ENCODE measurements at regions not wholly inside any gene's neighbourhood (a gene's known extent, or its start where the extent isn't known, plus 50 kb on each side); places are given as distances from the start of the nearest gene placed in this dataset.

GRCh38 chr15:66941791-66942190, 123.6 kb upstream of the SMAD3 start:
- TF ChIP-seq CTCF (optimal IDR thresholded peaks at IDR 0.05 in 1 of 3, IDR thresholded peaks at IDR 0.05 in 1 of 3, conservative IDR thresholded peaks at IDR 0.05 in 1 of 3; ENCODE audit: extremely low read depth in 1 of 3, insufficient read depth in 2 of 3, low read length in 3 of 3): no peak
- no peak for TF ChIP-seq EZH2 (IDR thresholded peaks at IDR 0.05; ENCODE audit: low read length)
